IMR-90 (cell line): ENCODE measurements at regions not wholly inside any gene's neighbourhood (a gene's known extent, or its start where the extent isn't known, plus 50 kb on each side); places are given as distances from the start of the nearest gene placed in this dataset.

Experiments
- ATAC-seq: fragments of 200-7000 bp; cut with Tn5 transposase; 2 replicates; pipeline ENCODE4 v1.9.1; 2020; ENCODE audit warnings: low read depth, mild to moderate bottlenecking, moderate library complexity
- BruUV-seq: library from RNA; stranded (reverse); fragments of 400-500 nt; replicated peaks from 2 replicates; lab custom pipeline; 2021; lab: Mats Ljungman, UMichigan
- CTCF ChIA-PET: fragments of 300-600 bp; formaldehyde crosslinking; extraction: SDS; loops from one replicate; lab custom pipeline; 2021; ENCODE audit warnings: antibody characterized with exemption; lab: Yijun Ruan, JAX
- POLR2A ChIA-PET: fragments of 300-600 bp; sonication (Branson Sonifier 250); formaldehyde crosslinking; loops from one replicate; lab custom pipeline; 2022; ENCODE audit warnings: antibody characterized with exemption; ENCODE audit not compliant: unreplicated experiment; lab: Charles Lee
- DNase-seq: peaks from one replicate; pipeline ENCODE4 v3.0.0; 2013
- H2AFZ ChIP-seq: replicated peaks from 2 replicates; pipeline ENCODE3; 2013; ENCODE audit warnings: low read length, mild to moderate bottlenecking; ENCODE audit not compliant: poor library complexity
- H2AK5ac ChIP-seq: 2 replicates; pipeline ENCODE4 v1.6.1; 2013; ENCODE audit warnings: low read depth, low read length, inconsistent platforms
- H2AK9ac ChIP-seq: replicated peaks from 2 replicates; pipeline ENCODE3; 2013; ENCODE audit warnings: mild to moderate bottlenecking, low read depth, low read length, moderate library complexity; ENCODE audit not compliant: poor library complexity
- H2BK120ac ChIP-seq: 2 replicates; pipeline ENCODE4 v1.6.1; 2013; ENCODE audit warnings: low read depth, low read length, inconsistent platforms
- H2BK15ac ChIP-seq: 3 replicates; pipeline ENCODE4 v1.6.1; 2013; ENCODE audit warnings: low read depth, low read length, inconsistent platforms
- H2BK20ac ChIP-seq: 2 replicates; pipeline ENCODE4 v1.6.1; 2013; ENCODE audit warnings: low read depth, mild to moderate bottlenecking, inconsistent platforms, low read length, moderate library complexity
- H2BK5ac ChIP-seq: 2 replicates; pipeline ENCODE4 v1.6.1; 2013; ENCODE audit warnings: mild to moderate bottlenecking, low read depth, low read length, inconsistent platforms; ENCODE audit not compliant: poor library complexity, severe bottlenecking
- H3K14ac ChIP-seq: replicated peaks from 2 replicates; pipeline ENCODE4 v1.6.1; 2013; ENCODE audit warnings: low read depth, low read length, inconsistent platforms
- H3K18ac ChIP-seq: 2 replicates; pipeline ENCODE4 v1.6.1; 2013; ENCODE audit warnings: low read depth, low read length, control low read depth
- H3K23ac ChIP-seq: 2 replicates; pipeline ENCODE4 v1.6.1; 2013; ENCODE audit warnings: low read depth, low read length, inconsistent platforms
- H3K27ac ChIP-seq: 2 replicates; pipeline ENCODE4 v1.5.1; 2013; ENCODE audit warnings: mild to moderate bottlenecking, control low read depth, low read length; ENCODE audit not compliant: insufficient read depth
- H3K27me3 ChIP-seq: 2 replicates; pipeline ENCODE4 v1.6.1; 2013; ENCODE audit warnings: low read length; ENCODE audit not compliant: control insufficient read depth, insufficient read depth
- H3K36me3 ChIP-seq: 2 replicates; pipeline ENCODE4 v1.6.1; 2013; ENCODE audit warnings: low read length, mixed read lengths; ENCODE audit not compliant: control insufficient read depth, insufficient read depth
- H3K4ac ChIP-seq: 2 replicates; pipeline ENCODE4 v1.6.1; 2013; ENCODE audit warnings: low read depth, low read length, inconsistent platforms
- H3K4me1 ChIP-seq: 2 replicates; pipeline ENCODE4 v1.6.1; 2013; ENCODE audit warnings: low read length, mixed read lengths; ENCODE audit not compliant: control insufficient read depth, insufficient read depth
- H3K4me2 ChIP-seq: 2 replicates; pipeline ENCODE4 v1.6.1; 2013; ENCODE audit warnings: low read depth, mild to moderate bottlenecking, control low read depth, low read length, moderate library complexity
- H3K4me3 ChIP-seq: 2 replicates; pipeline ENCODE4 v1.5.1; 2013; ENCODE audit warnings: low read depth, mild to moderate bottlenecking, control low read depth, low read length, moderate library complexity; ENCODE audit not compliant: insufficient read depth
- H3K56ac ChIP-seq: 2 replicates; pipeline ENCODE4 v1.6.1; 2013; ENCODE audit warnings: low read length, inconsistent platforms; ENCODE audit not compliant: insufficient read depth; ENCODE audit errors: extremely low read depth
- H3K79me1 ChIP-seq, 2 experiments: 2 replicates each; pipeline ENCODE4 v1.6.1; 2013; ENCODE audit warnings: low read length in 2 of 2, inconsistent platforms in 1 of 2, low read depth in 1 of 2
- H3K9ac ChIP-seq: 2 replicates; pipeline ENCODE4 v1.6.1; 2013; ENCODE audit warnings: low read depth, low read length, control low read depth
- H3K9me1 ChIP-seq: 2 replicates; pipeline ENCODE4 v1.6.1; 2013; ENCODE audit warnings: low read length, inconsistent platforms; ENCODE audit not compliant: insufficient read depth
- H3K9me3 ChIP-seq: 2 replicates; pipeline ENCODE4 v1.6.1; 2013; ENCODE audit warnings: low read length; ENCODE audit not compliant: control insufficient read depth, insufficient read depth
- H4K20me1 ChIP-seq: 2 replicates; pipeline ENCODE4 v1.6.1; 2013; ENCODE audit warnings: low read length, inconsistent platforms; ENCODE audit not compliant: insufficient read depth
- H4K5ac ChIP-seq: 2 replicates; pipeline ENCODE4 v1.6.1; 2013; ENCODE audit warnings: mild to moderate bottlenecking, low read depth, low read length, control low read depth
- H4K8ac ChIP-seq, 2 experiments: 2 replicates each; pipeline ENCODE4 v1.6.1; 2013; ENCODE audit warnings: low read depth in 2 of 2, low read length in 2 of 2, control low read depth in 1 of 2, inconsistent platforms in 1 of 2
- H4K91ac ChIP-seq: 2 replicates; pipeline ENCODE4 v1.6.1; 2013; ENCODE audit warnings: low read depth, low read length, inconsistent platforms; ENCODE audit not compliant: insufficient read depth
- BHLHE40 ChIP-seq: fragments of 150-350 bp; IDR thresholded peaks from 2 replicates; pipeline ENCODE4 v1.6.1; 2016; ENCODE audit warnings: mild to moderate bottlenecking, low read depth, low read length
- CEBPB ChIP-seq: IDR thresholded peaks from 2 replicates; pipeline ENCODE4 v1.6.1; 2012; ENCODE audit warnings: low read depth, low read length, improper control_type of control experiment
- CHD1 ChIP-seq: IDR thresholded peaks from 2 replicates; pipeline ENCODE4 v1.6.1; 2012; ENCODE audit warnings: low read depth, low read length, improper control_type of control experiment
- MAFK ChIP-seq: IDR thresholded peaks from 2 replicates; pipeline ENCODE4 v1.6.1; 2012; ENCODE audit warnings: low read depth, low read length, improper control_type of control experiment
- MAZ ChIP-seq: IDR thresholded peaks from 2 replicates; pipeline ENCODE4 v1.6.1; 2012; ENCODE audit warnings: low read depth, mild to moderate bottlenecking, low read length, improper control_type of control experiment, moderate library complexity, borderline replicate concordance
- MXI1 ChIP-seq: IDR thresholded peaks from 2 replicates; pipeline ENCODE4 v1.6.1; 2012; ENCODE audit warnings: low read depth, mild to moderate bottlenecking, low read length, moderate library complexity, borderline replicate concordance
- NFE2L2 ChIP-seq: fragments of 150-350 bp; IDR thresholded peaks from 2 replicates; pipeline ENCODE4 v1.6.1; 2016; ENCODE audit warnings: low read depth, mild to moderate bottlenecking, low read length
- POLR2A ChIP-seq: IDR thresholded peaks from 2 replicates; pipeline ENCODE4 v1.6.1; 2012; ENCODE audit warnings: mild to moderate bottlenecking, low read depth, low read length
- RAD21 ChIP-seq: IDR thresholded peaks from 2 replicates; pipeline ENCODE4 v1.6.1; 2012; ENCODE audit warnings: low read length, improper control_type of control experiment
- RCOR1 ChIP-seq: IDR thresholded peaks from 2 replicates; pipeline ENCODE4 v1.6.1; 2012; ENCODE audit warnings: mild to moderate bottlenecking, low read length, improper control_type of control experiment; ENCODE audit not compliant: insufficient replicate concordance
- RFX5 ChIP-seq: IDR thresholded peaks from 2 replicates; pipeline ENCODE4 v1.8.0; 2012; ENCODE audit warnings: low read depth, mild to moderate bottlenecking, low read length, moderate library complexity
- SMC3 ChIP-seq: fragments of 150-350 bp; IDR thresholded peaks from 2 replicates; pipeline ENCODE4 v1.6.1; 2016; ENCODE audit warnings: low read depth, mild to moderate bottlenecking, antibody characterized with exemption, low read length, moderate library complexity
- USF2 ChIP-seq: fragments of 150-350 bp; IDR thresholded peaks from 2 replicates; pipeline ENCODE4 v1.6.1; 2017; ENCODE audit warnings: mild to moderate bottlenecking, antibody characterized with exemption, low read length, low read depth
- WGBS, 2 experiments: methylation state at CpG; one replicate each; pipeline versions ENCODE4 v1.1.5 to v1.1.7; 2013; ENCODE audit warnings: missing lambda C conversion rate in 2 of 2; ENCODE audit not compliant: insufficient read length in 1 of 2; ENCODE audit errors: extremely low coverage in 2 of 2; 5-methylcytosine and 5-hydroxymethylcytosine counted together
- dilution Hi-C: fragments of 300-500 bp; cut with HindIII; formaldehyde crosslinking; loops from one replicate; pipeline ENCODE4 v1.14.3; 2018; ENCODE audit warnings: low sequenced_read_pairs; ENCODE audit not compliant: unreplicated experiment
- in situ Hi-C: fragments of 300-500 bp; cut with MboI; formaldehyde crosslinking; loops from 3 replicates; pipeline ENCODE4 v1.14.3; 2019; ENCODE audit warnings: low sequenced_read_pairs, inconsistent platforms, mixed read lengths
- intact Hi-C: fragments of 100-400 bp; cut with micrococcal nuclease; formaldehyde crosslinking; loops from 2 replicates; pipeline ENCODE4 v1.10.0; 2022

DNA sequence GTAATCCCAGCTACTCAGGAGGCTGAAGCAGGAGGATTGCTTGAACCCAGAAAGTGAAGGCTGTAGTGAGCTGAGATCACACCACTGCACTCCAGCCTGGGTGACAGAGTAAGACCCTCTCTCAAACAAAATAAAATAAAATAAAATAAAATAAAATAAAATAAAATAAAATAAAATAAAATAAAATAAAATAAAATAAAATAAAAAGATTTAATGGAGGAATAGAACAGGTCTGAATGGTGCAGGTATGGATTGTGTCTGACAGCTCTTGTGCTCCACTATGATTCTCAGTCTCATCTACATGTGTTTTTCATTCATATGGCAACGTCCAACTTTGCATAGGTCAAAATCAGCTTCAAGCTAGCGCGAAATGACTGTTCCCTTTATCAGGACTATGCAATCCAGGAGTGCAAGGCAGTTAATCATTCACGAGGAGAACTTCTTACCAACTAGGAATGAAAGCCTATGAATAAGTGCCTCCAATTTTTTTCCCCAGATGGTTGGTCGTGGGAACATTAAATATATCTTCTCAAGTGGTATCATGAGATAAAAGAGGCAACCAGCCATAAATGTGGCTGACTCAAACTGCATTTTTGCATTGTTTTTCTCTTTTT is 1392.3 kb upstream of the CDH9 start:
- DNase-seq (no peak), ATAC-seq (no peak)
- Histone ChIP-seq H3K23ac (no peak overlapping the region), H2BK15ac (no peak overlapping the region), H3K4me2 (no peak overlapping the region), H2AK5ac (no peak overlapping the region), H3K27me3 (no peaks in the 10 kb centered on the region), H4K8ac (no peak overlapping the region), H3K79me1 (no peaks in the 10 kb centered on the region), H3K27ac (no peak overlapping the region), H3K4me1 (no peaks in the 10 kb centered on the region), H3K9me1 (no peaks in the 10 kb centered on the region), H3K4me3 (no peak overlapping the region), H2AK9ac (no peak overlapping the region), H3K56ac (no peak overlapping the region), H2BK120ac (no peak overlapping the region), H3K4ac (no peak overlapping the region), H3K9ac (no peak overlapping the region), H4K20me1 (no peaks in the 10 kb centered on the region), H2BK20ac (no peak overlapping the region), H2BK5ac (no peak overlapping the region), H3K36me3 (no peaks in the 10 kb centered on the region), H2AFZ (no peak overlapping the region), H3K18ac (no peak overlapping the region), H3K9me3 (peaks cover 5% of the 10 kb centered on the region), H4K5ac (no peak overlapping the region), H3K14ac (no peak overlapping the region), H4K91ac (no peak overlapping the region)
- WGBS, 2 experiments = no CpG with 5 or more reads among the region's 5 CpGs
- ChIA-PET POLR2A (no interaction called here), CTCF (no interaction called here)
- intact Hi-C loops (no loop called here), in situ Hi-C loops (no loop called here), dilution Hi-C loops (no loop called here)
- TF ChIP-seq MAZ = no peak
- TF ChIP-seq POLR2A = no peak
- TF ChIP-seq USF2 = no peak
- TF ChIP-seq CEBPB = no peak
- TF ChIP-seq CHD1 = no peak
- TF ChIP-seq RCOR1 = no peak
- no peak for TF ChIP-seq MAFK
- TF ChIP-seq BHLHE40 = no peak
- TF ChIP-seq RAD21 = no peak
- TF ChIP-seq RFX5 = no peak
- TF ChIP-seq SMC3 = no peak
- no peak for TF ChIP-seq MXI1
- no peak for TF ChIP-seq NFE2L2
- BruUV-seq = no TSS peak
